ENCODE measurements at regions not wholly inside any gene's neighbourhood (a gene's known extent, or its start where the extent isn't known, plus 50 kb on each side); places are given as distances from the start of the nearest gene placed in this dataset.

- H3K36me3 ChIP-seq (ENCODE audit: control insufficient read depth, insufficient read depth, low read length) = no peaks in the 10 kb centered on the region
- ChIA-PET POLR2A (no interaction called here), CTCF (ENCODE audit: low intra/inter-chr PET ratio) (no interaction called here)
- BruUV-seq (replicated peaks) = no TSS peak
- H3K9me1 ChIP-seq (ENCODE audit: control insufficient read depth, insufficient read depth, low read length) = no peaks in the 10 kb centered on the region
- H3K79me2 ChIP-seq (ENCODE audit: control insufficient read depth, insufficient read depth, low read length) = no peaks in the 10 kb centered on the region
- 0% methylated on average over 1 of the region's 1 CpG for WGBS (ENCODE audit: insufficient coverage, low coverage, missing lambda C conversion rate)
- no peak for DNase-seq (ENCODE audit: extremely low read depth in 1 of 4, low spot score in 3 of 4)
- H3K27me3 ChIP-seq (ENCODE audit: control insufficient read depth in 2 of 2, insufficient read depth in 2 of 2, low read length in 2 of 2) = no peaks in the 10 kb centered on the region
- no peak overlapping the region for H3K27ac ChIP-seq (ENCODE audit: extremely low read depth, low read depth, low read length)
- no peak overlapping the region for H3K4me3 ChIP-seq
- FAIRE-seq = no peak
- in situ Hi-C loops (cut with MboI) (no loop called here), intact Hi-C loops (cut with micrococcal nuclease) (no loop called here)
- no peaks in the 10 kb centered on the region for H3K4me1 ChIP-seq (replicated peaks in 1 of 2; ENCODE audit: control insufficient read depth in 2 of 2, insufficient read depth in 2 of 2, low read length in 2 of 2)
- no peak overlapping the region for H3K9ac ChIP-seq (ENCODE audit: insufficient read depth in 1 of 2, low read depth in 2 of 2, low read length in 2 of 2)
- no peak overlapping the region for H3K4me2 ChIP-seq (ENCODE audit: insufficient read depth, low read length)
- no peak for ATAC-seq
- H3K9me3 ChIP-seq (replicated peaks; ENCODE audit: control insufficient read depth, insufficient read depth, low read depth, low read length) = no peaks in the 10 kb centered on the region
- no peak for TF ChIP-seq ATF7 (IDR thresholded peaks at IDR 0.05)
- TF ChIP-seq NEUROD1 (IDR thresholded peaks at IDR 0.05; ENCODE audit: borderline replicate concordance, low read depth, low read length, partially characterized antibody) = no peak
- 0 out of 2 replicates have a peak, but pooled peaks have one; percentile 16 for TF ChIP-seq C11orf30 (IDR thresholded peaks at IDR 0.05; ENCODE audit: low read depth)
- TF ChIP-seq ZNF316 (IDR thresholded peaks at IDR 0.05) = peak; percentile 43; the same call in 1 of the 2 replicates
- TF ChIP-seq ZNF354B (CRISPR knock-in tag; IDR thresholded peaks at IDR 0.05) = no peak
- TF ChIP-seq RUNX1 (IDR thresholded peaks at IDR 0.05; ENCODE audit: low read depth) = no peak
- H2AFZ ChIP-seq (ENCODE audit: low read depth, low read length) = no peak overlapping the region
- no peaks in the 10 kb centered on the region for H4K20me1 ChIP-seq (replicated peaks; ENCODE audit: control insufficient read depth, insufficient read depth, low read length)
These were observed 214.9 kb upstream of the ARHGAP24 start for GRCh38 chr4:85260064-85260463.

GRCh38 chr4:85265234-85265633 lies 209.7 kb upstream of the ARHGAP24 start:
- Histone ChIP-seq H4K20me1 (replicated peaks; ENCODE audit: control insufficient read depth, insufficient read depth, low read length) (no peaks in the 10 kb centered on the region), H3K4me3 (no peak overlapping the region), H3K4me2 (ENCODE audit: insufficient read depth, low read length) (no peak overlapping the region), H3K4me1 (replicated peaks in 1 of 2; ENCODE audit: control insufficient read depth in 2 of 2, insufficient read depth in 2 of 2, low read length in 2 of 2) (no peaks in the 10 kb centered on the region), H3K36me3 (ENCODE audit: control insufficient read depth, insufficient read depth, low read length) (no peaks in the 10 kb centered on the region), H3K27ac (ENCODE audit: extremely low read depth, low read depth, low read length) (no peak overlapping the region), H2AFZ (ENCODE audit: low read depth, low read length) (no peak overlapping the region), H3K27me3 (ENCODE audit: control insufficient read depth in 2 of 2, insufficient read depth in 2 of 2, low read length in 2 of 2) (no peaks in the 10 kb centered on the region), H3K79me2 (ENCODE audit: control insufficient read depth, insufficient read depth, low read length) (no peaks in the 10 kb centered on the region), H3K9ac (ENCODE audit: insufficient read depth in 1 of 2, low read depth in 2 of 2, low read length in 2 of 2) (no peak overlapping the region), H3K9me3 (replicated peaks; ENCODE audit: control insufficient read depth, insufficient read depth, low read depth, low read length) (no peaks in the 10 kb centered on the region), H3K9me1 (ENCODE audit: control insufficient read depth, insufficient read depth, low read length) (no peaks in the 10 kb centered on the region)
- WGBS (ENCODE audit: insufficient coverage, low coverage, missing lambda C conversion rate) = 2% methylated on average over 5 of the region's 5 CpGs
- ATAC-seq (no peak), FAIRE-seq (no peak), DNase-seq (ENCODE audit: extremely low read depth in 1 of 4, low spot score in 3 of 4) (no peak)
- ChIA-PET CTCF (ENCODE audit: low intra/inter-chr PET ratio) (no interaction called here), POLR2A (no interaction called here)
- intact Hi-C loops (cut with micrococcal nuclease) (no loop called here), in situ Hi-C loops (cut with MboI) (no loop called here)
- TF ChIP-seq NFE2 (IDR thresholded peaks at IDR 0.05; ENCODE audit: low read depth) (0 out of 2 replicates have a peak, but pooled peaks have one; percentile 25), MAFG (tag; conservative IDR thresholded peaks at IDR 0.05) (0 out of 2 replicates have a peak, but pooled peaks have one; percentile 19), C11orf30 (IDR thresholded peaks at IDR 0.05; ENCODE audit: low read depth) (peak; percentile 53; the same call in 1 of the 2 replicates), ZNF316 (IDR thresholded peaks at IDR 0.05) (peak; percentile 66), MEF2A (IDR thresholded peaks at IDR 0.05; ENCODE audit: control insufficient read depth, low read depth, low read length) (no peak)
- no TSS peak for BruUV-seq (replicated peaks)

All from K562 (cell line).